GM19043 (cell line): ENCODE measurements at regions not wholly inside any gene's neighbourhood (a gene's known extent, or its start where the extent isn't known, plus 50 kb on each side); places are given as distances from the start of the nearest gene placed in this dataset.
"Not testable (repeated sequence)": the region's sequence is repeated elsewhere in the genome, so short reads cannot be mapped to it uniquely, and the experiment has no call there.

Experiments
- ATAC-seq: cut with Tn5 transposase; IDR thresholded peaks from one replicate; pipeline ENCODE4 v1.9.1; 2021; ENCODE audit warnings: low read depth; ENCODE audit not compliant: unreplicated experiment

GRCh38 chr18:961644-962355, 57.1 kb downstream of the ADCYAP1 start:
- ATAC-seq = no peak

- ATAC-seq = no peak
Measured at GRCh38 chr18:963276-963675, 58.6 kb downstream of the ADCYAP1 start.

- ATAC-seq = no peak
Measured at GRCh38 chr18:965921-966758, 61.5 kb downstream of the ADCYAP1 start.

DNA sequence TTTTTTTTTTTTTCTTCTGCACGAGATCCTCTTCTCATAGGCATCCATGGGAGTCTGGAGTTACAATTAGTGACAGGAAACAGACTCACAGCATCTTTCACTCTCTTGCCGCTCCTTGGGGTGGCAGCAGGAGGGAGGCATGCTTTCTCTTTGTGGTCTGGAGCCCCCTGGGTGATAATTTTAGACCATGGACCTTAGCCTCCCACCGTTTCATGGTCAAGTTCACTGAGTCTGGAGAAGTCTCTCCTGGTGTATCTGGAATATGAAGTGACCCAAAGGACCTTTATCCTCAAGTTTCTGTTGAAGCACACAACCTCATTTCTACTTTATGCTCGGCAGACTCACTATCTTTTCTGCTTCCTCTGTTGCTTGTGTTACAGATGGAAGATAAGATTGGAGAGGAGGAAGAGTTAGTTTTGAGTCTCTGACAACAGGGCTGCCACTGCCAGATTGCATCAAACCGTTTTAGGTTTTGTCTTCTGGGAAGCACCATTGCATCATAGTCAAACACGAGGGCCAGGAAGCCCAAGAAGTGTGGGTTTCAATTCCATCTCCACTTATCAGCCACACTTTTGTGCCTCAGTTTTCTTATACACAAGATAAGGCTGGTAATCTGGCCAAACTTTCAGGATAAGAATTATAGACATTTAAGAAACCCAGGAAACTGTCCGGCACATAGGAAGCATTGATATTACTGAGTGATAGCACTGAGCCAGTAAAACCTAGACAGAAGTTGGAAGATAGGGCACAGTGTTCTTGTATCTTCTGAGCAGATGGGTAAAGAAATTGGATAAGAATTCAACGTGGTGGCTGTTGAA, 62.3 kb downstream of the ADCYAP1 start:
- no peak for ATAC-seq

- ATAC-seq = not testable (repeated sequence)
Measured at GRCh38 chr18:968910-969309, 64.2 kb downstream of the ADCYAP1 start.

DNA sequence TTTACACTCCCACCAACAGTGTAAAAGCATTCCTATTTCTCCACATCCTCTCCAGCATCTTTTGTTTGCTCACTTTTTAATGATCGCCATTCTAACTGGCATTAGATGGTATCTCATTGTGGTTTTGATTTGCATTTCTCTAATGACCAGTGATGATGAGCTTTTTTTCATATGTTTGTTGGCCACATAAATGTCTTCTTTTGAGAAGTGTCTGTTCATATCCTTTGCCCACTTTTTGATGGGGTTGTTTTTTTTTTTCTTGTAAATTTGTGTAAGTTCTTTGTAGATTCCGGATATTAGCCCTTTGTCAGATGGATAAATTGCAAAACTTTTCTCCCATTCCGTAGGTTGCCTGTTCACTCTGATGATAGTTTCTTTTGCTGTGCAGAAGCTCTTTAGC, 64.6 kb downstream of the ADCYAP1 start:
- ATAC-seq = not testable (repeated sequence)

GRCh38 chr18:974606-975005, 69.9 kb downstream of the ADCYAP1 start:
- not testable (repeated sequence) for ATAC-seq

DNA sequence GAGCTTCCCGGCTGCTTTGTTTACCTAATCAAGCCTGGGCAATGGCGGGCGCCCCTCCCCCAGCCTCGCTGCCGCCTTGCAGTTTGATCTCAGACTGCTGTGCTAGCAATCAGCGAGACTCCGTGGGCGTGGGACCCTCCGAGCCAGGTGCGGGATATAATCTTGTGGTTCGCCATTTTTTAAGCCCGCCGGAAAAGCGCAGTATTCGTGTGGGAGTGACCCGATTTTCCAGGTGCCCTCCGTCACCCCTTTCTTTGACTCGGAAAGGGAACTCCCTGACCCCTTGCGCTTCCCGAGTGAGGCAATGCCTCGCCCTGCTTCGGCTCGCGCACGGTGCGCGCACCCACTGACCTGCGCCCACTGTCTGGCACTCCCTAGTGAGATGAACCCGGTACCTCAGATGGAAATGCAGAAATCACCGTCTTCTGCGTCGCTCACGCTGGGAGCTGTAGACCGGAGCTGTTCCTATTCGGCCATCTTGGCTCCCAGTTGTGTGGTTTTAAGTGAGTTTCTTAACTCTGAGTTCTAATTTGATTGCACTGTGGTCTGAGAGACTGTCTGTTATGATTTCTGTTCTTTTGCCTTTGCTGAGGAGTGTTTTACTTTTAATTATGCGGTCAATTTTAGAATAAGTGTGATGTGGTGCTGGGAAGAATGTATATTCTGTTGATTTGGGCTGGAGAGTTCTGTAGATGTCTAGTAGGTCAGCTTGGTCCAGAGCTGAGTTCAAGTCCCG, 71.9 kb downstream of the ADCYAP1 start:
- not testable (repeated sequence) for ATAC-seq

- not testable (repeated sequence) for ATAC-seq
Measured at GRCh38 chr18:977327-977726, 72.7 kb downstream of the ADCYAP1 start.

DNA sequence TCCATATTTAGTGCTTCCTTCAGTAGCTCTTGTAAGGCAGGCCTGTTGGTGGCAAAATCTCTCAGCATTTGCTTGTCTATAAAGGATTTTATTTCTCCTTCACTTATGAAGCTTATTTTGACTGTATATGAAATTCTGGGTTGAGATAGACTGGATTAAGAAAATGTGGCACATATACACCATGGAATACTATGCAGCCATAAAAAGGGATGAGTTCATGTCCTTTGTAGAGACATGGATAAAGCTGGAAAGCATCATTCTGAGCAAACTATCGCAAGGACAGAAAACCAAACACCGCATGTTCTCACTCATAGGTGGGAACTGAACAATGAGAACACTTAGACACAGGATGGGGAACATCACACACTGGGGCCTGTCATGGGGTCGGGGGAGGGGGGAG, 73.1 kb downstream of the ADCYAP1 start:
- ATAC-seq = not testable (repeated sequence)

DNA sequence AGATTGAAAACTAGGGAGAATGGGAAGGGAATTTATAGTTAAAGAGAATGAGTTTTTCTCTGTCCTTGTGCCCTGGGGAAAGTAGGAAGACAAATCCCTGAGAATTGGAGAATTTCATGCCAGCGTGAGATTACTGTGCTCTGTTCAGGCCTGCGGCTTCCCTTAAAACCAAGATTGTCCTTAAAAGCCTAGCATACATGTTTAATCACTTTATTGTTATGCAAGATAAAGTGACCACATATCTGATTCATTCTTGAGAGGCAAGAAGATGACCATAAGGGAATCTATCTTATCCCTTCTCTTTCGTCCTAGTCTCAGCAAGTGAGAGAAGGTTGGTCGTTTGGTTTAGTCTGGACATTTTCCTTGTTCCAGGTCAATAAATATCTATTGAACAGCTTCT, 75.9 kb downstream of the ADCYAP1 start:
- no peak for ATAC-seq

DNA sequence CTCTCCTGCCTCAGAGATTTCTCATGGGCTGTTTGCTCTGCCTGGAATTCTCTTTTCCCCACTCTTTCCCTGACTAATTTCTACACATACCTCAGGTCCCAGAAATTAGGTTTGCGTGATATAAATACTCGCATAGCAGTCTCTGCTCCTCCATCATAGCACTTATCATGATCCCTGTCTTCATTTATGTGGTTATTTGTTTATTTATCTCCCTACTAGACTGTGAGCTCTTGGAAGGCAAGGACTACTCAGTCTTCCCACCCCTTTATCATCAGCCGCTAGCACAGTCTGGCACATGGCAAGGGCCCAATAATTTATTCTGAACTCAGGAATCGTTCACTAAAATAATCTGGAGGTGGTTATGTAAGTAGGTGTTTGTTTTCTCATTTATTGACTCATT, 79.3 kb downstream of the ADCYAP1 start:
- no peak for ATAC-seq

- ATAC-seq = no peak
Measured at GRCh38 chr18:985212-985661, 80.6 kb downstream of the ADCYAP1 start.

DNA sequence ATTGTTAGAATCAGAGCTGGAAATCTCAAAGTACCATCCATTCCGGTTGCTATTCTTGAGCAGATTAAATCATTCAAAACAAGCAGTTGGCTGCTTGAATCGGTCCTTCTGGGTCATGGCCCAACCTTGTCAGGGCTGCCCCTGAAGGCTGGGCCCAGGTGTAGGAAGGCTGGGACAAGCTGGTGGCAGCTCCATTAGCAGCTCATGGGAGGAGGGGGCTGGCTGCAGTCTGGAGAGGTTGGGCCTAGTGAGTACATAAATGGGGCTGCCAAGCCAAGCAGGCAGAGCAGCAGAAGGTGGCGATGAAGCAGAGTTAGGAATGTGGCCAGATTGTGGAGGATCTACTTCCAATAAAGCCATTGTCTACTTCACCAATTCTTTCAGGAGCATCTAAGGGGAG, 81.4 kb downstream of the ADCYAP1 start:
- no peak for ATAC-seq

DNA sequence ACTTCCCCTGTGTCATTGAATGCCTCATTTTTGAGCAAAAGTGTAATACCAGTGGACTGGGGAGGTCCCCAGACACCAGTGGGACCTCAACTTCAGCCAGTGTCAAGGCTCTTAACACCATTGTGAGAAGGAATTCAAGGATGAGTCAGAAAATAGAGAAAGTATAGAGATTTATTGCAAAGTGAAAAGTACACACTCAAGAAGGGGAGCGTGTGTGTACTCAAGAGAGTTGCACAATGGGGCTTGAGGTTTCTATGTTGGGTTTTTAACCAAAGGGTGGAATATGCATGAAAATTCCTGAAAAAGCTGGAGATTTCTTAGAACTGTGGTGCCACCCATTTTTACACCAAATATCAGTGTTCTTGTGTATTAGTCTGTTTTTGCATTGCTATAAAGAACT, 81.9 kb downstream of the ADCYAP1 start:
- ATAC-seq = no peak

DNA sequence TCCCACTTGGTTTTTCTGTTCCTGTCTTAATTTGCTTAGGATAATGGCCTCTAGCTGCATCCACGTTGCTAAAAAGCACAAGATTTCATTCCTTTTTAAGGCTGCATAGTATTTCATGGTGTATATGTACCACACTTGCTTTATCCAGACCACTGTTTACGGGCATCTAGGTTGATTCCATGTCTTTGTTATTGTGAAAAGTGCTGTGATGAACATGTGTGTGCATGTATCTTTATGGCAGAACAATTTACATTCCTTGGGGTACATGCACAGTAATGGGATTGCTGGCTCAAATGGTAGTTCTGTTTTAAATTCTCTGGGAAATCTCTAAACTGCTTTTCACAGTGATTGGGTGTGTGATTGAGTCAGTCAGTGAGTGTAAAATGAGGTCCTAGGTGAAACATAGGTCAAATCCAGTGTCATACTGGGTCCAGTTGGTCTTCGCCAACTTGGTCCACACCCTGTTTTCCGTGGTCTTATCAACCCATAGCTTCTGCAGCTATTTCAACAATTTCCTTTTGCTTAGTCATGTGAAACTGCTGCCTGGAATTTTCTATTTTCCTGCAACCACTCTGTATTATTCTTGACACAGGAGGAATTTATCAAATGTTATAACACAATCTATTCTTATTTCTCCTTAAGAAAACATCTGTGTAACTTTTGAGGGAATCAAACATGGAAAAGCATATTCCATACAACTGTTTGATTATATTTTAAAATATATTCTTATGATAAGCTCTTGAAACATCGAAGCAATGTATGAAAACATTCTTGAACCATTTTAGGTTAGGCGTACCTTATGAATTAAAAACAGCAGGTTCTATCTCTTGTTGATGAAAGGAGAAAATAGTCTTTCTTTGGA, 82.9 kb downstream of the ADCYAP1 start:
- ATAC-seq = no peak

DNA sequence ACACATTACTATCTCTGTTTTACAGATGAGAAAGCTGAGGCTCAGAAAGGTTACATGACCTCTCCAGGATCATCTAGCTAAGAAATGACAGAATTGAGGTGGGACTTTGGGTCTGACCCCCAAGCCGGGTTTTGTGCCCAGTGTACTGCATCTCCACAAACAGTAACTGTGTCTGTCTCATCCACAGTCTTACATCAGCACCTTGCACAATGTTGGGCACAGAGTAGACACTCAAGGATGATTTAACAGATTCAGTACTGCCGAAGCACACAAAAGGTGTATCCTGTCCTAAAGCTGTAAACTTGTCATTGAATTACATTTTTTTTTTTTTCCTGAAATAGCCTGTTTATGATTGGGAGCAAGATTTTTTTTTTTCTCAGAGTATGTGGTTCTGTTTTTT, 84.8 kb downstream of the ADCYAP1 start:
- ATAC-seq = no peak

DNA sequence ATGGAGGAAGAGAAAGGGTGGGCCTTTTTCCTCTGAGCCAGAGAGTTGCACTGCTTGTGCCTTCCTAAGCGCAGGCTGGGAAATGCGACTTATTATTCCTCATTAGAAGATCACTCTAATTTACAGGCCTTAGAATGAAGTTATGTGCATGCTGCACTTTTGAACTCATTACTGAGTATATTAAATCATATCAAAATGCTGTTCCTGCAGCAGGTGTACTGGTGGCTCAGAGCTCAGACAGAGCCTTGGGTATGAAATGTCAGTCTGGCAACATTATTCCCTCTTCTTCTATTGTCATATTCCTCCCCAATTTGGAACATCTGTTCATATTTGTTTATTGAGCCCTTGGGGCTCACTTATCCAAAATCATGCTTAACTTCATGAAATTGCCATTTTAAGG, 85.5 kb downstream of the ADCYAP1 start:
- ATAC-seq = no peak

- ATAC-seq = no peak
Measured at GRCh38 chr18:991441-991840, 86.8 kb downstream of the ADCYAP1 start.
